ENCODE measurements at regions not wholly inside any gene's neighbourhood (a gene's known extent, or its start where the extent isn't known, plus 50 kb on each side); places are given as distances from the start of the nearest gene placed in this dataset.

GRCh38 chr21:27807596-27807995, 840.7 kb upstream of the ADAMTS5 start:
- no peak overlapping the region for H3K4me2 ChIP-seq (ENCODE audit: low read length)
- no peak overlapping the region for H3K27ac Mint-ChIP-seq (ENCODE audit: unreplicated experiment)

GRCh38 chr21:27806281-27806680, 839.4 kb upstream of the ADAMTS5 start:
- Histone ChIP-seq H2AFZ (ENCODE audit: low read depth, low read length) (no peak overlapping the region), H3K36me3 (ENCODE audit: insufficient read depth, low read length) (no peaks in the 10 kb centered on the region), H3K9me3 (ENCODE audit: insufficient read depth, low read depth, low read length) (peaks cover 2% of the 10 kb centered on the region), H3K79me2 (ENCODE audit: insufficient read depth, low read length) (no peaks in the 10 kb centered on the region), H3K4me1 (ENCODE audit: insufficient read depth, low read length) (no peaks in the 10 kb centered on the region), H3K4me2 (ENCODE audit: low read length) (no peak overlapping the region), H4K20me1 (ENCODE audit: insufficient read depth, low read length) (no peaks in the 10 kb centered on the region), H3K27me3 (ENCODE audit: insufficient read depth, low read length) (no peaks in the 10 kb centered on the region), H3K9ac (ENCODE audit: low read length) (no peak overlapping the region), H3K27ac (ENCODE audit: low read depth, low read length) (no peak overlapping the region), H3K4me3 (ENCODE audit: insufficient read depth, low read depth, low read length) (no peak overlapping the region)
- no peak overlapping the region for H3K4me3 Mint-ChIP-seq (ENCODE audit: unreplicated experiment)
- no peaks in the 10 kb centered on the region for H3K36me3 Mint-ChIP-seq (ENCODE audit: low read depth, unreplicated experiment)
- H3K9me3 Mint-ChIP-seq (ENCODE audit: unreplicated experiment): no peaks in the 10 kb centered on the region
- no peak for DNase-seq (ENCODE audit: low read depth)
- no peak overlapping the region for H3K27ac Mint-ChIP-seq (ENCODE audit: unreplicated experiment)
- no peaks in the 10 kb centered on the region for H3K4me1 Mint-ChIP-seq (ENCODE audit: low read depth, unreplicated experiment)
- no peak for FAIRE-seq
- TF ChIP-seq EZH2 (IDR thresholded peaks at IDR 0.05; ENCODE audit: insufficient read depth, low read length): no peak
- TF ChIP-seq, protein P1, sequence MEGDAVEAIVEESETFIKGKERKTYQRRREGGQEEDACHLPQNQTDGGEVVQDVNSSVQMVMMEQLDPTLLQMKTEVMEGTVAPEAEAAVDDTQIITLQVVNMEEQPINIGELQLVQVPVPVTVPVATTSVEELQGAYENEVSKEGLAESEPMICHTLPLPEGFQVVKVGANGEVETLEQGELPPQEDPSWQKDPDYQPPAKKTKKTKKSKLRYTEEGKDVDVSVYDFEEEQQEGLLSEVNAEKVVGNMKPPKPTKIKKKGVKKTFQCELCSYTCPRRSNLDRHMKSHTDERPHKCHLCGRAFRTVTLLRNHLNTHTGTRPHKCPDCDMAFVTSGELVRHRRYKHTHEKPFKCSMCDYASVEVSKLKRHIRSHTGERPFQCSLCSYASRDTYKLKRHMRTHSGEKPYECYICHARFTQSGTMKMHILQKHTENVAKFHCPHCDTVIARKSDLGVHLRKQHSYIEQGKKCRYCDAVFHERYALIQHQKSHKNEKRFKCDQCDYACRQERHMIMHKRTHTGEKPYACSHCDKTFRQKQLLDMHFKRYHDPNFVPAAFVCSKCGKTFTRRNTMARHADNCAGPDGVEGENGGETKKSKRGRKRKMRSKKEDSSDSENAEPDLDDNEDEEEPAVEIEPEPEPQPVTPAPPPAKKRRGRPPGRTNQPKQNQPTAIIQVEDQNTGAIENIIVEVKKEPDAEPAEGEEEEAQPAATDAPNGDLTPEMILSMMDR (IDR thresholded peaks at IDR 0.05; ENCODE audit: insufficient read depth, low read depth, low read length): no peak
- H3K27me3 Mint-ChIP-seq (ENCODE audit: low read depth, unreplicated experiment): no peaks in the 10 kb centered on the region

More at GRCh38 chr21:27807596-27807995, 840.7 kb upstream of the ADAMTS5 start:
- Histone ChIP-seq H3K27ac (ENCODE audit: low read depth, low read length) (no peak overlapping the region), H4K20me1 (ENCODE audit: insufficient read depth, low read length) (no peaks in the 10 kb centered on the region), H3K9me3 (ENCODE audit: insufficient read depth, low read depth, low read length) (peaks cover 2% of the 10 kb centered on the region), H3K4me3 (ENCODE audit: insufficient read depth, low read depth, low read length) (no peak overlapping the region), H3K79me2 (ENCODE audit: insufficient read depth, low read length) (no peaks in the 10 kb centered on the region), H3K9ac (ENCODE audit: low read length) (no peak overlapping the region), H3K27me3 (ENCODE audit: insufficient read depth, low read length) (no peaks in the 10 kb centered on the region), H3K4me1 (ENCODE audit: insufficient read depth, low read length) (no peaks in the 10 kb centered on the region), H3K36me3 (ENCODE audit: insufficient read depth, low read length) (no peaks in the 10 kb centered on the region), H2AFZ (ENCODE audit: low read depth, low read length) (no peak overlapping the region)
- DNase-seq (ENCODE audit: low read depth) (no peak), FAIRE-seq (no peak)
- H3K9me3 Mint-ChIP-seq (ENCODE audit: unreplicated experiment): no peaks in the 10 kb centered on the region
- TF ChIP-seq EZH2 (IDR thresholded peaks at IDR 0.05; ENCODE audit: insufficient read depth, low read length): no peak
- TF ChIP-seq, protein P1 (IDR thresholded peaks at IDR 0.05; ENCODE audit: insufficient read depth, low read depth, low read length): no peak
- no peak overlapping the region for H3K4me3 Mint-ChIP-seq (ENCODE audit: unreplicated experiment)
- no peaks in the 10 kb centered on the region for H3K27me3 Mint-ChIP-seq (ENCODE audit: low read depth, unreplicated experiment)
- no peaks in the 10 kb centered on the region for H3K4me1 Mint-ChIP-seq (ENCODE audit: low read depth, unreplicated experiment)
- no peaks in the 10 kb centered on the region for H3K36me3 Mint-ChIP-seq (ENCODE audit: low read depth, unreplicated experiment)

GRCh38 chr21:27805696-27806095, 838.8 kb upstream of the ADAMTS5 start:
- no peak overlapping the region for H3K27ac Mint-ChIP-seq (ENCODE audit: unreplicated experiment)

More at GRCh38 chr21:27805696-27806095, 838.8 kb upstream of the ADAMTS5 start:
- Histone ChIP-seq H3K9ac (ENCODE audit: low read length) (no peak overlapping the region), H3K27ac (ENCODE audit: low read depth, low read length) (no peak overlapping the region), H3K79me2 (ENCODE audit: insufficient read depth, low read length) (no peaks in the 10 kb centered on the region), H3K4me2 (ENCODE audit: low read length) (no peak overlapping the region), H3K36me3 (ENCODE audit: insufficient read depth, low read length) (no peaks in the 10 kb centered on the region), H3K9me3 (ENCODE audit: insufficient read depth, low read depth, low read length) (peaks cover 2% of the 10 kb centered on the region), H2AFZ (ENCODE audit: low read depth, low read length) (no peak overlapping the region), H3K27me3 (ENCODE audit: insufficient read depth, low read length) (no peaks in the 10 kb centered on the region), H4K20me1 (ENCODE audit: insufficient read depth, low read length) (no peaks in the 10 kb centered on the region), H3K4me3 (ENCODE audit: insufficient read depth, low read depth, low read length) (no peak overlapping the region), H3K4me1 (ENCODE audit: insufficient read depth, low read length) (no peaks in the 10 kb centered on the region)
- FAIRE-seq (no peak), DNase-seq (ENCODE audit: low read depth) (no peak)
- no peaks in the 10 kb centered on the region for H3K4me1 Mint-ChIP-seq (ENCODE audit: low read depth, unreplicated experiment)
- TF ChIP-seq, protein P1 (IDR thresholded peaks at IDR 0.05; ENCODE audit: insufficient read depth, low read depth, low read length): no peak
- TF ChIP-seq EZH2 (IDR thresholded peaks at IDR 0.05; ENCODE audit: insufficient read depth, low read length): no peak
- no peak overlapping the region for H3K4me3 Mint-ChIP-seq (ENCODE audit: unreplicated experiment)
- H3K9me3 Mint-ChIP-seq (ENCODE audit: unreplicated experiment): no peaks in the 10 kb centered on the region
- H3K27me3 Mint-ChIP-seq (ENCODE audit: low read depth, unreplicated experiment): no peaks in the 10 kb centered on the region
- H3K36me3 Mint-ChIP-seq (ENCODE audit: low read depth, unreplicated experiment): no peaks in the 10 kb centered on the region
